Smooth muscle cell (in vitro differentiated cells): ENCODE measurements at regions not wholly inside any gene's neighbourhood (a gene's known extent, or its start where the extent isn't known, plus 50 kb on each side); places are given as distances from the start of the nearest gene placed in this dataset.

ENCODE experiments used
- DNase-seq: peaks from one replicate; lab custom pipeline; 2025; ENCODE audit not compliant: unreplicated experiment; lab: John Stamatoyannopoulos, UW
- H2AFZ ChIP-seq: fragments of 200-600 bp; sonication (generic); 2 replicates; pipeline ENCODE4 v1.6.0; 2016; ENCODE audit warnings: antibody characterized with exemption, low read depth, mild to moderate bottlenecking
- H3F3A ChIP-seq: fragments of 200-600 bp; sonication (generic); 2 replicates; pipeline ENCODE4 v1.6.0; 2017; ENCODE audit warnings: antibody characterized with exemption, low read depth
- H3K27ac ChIP-seq: fragments of 200-600 bp; sonication (generic); 2 replicates; pipeline ENCODE4 v1.5.1; 2016; ENCODE audit warnings: low read depth, mild to moderate bottlenecking
- H3K27me3 ChIP-seq: fragments of 200-600 bp; sonication (generic); 2 replicates; pipeline ENCODE4 v1.6.1; 2016; ENCODE audit warnings: low read depth, mild to moderate bottlenecking
- H3K36me3 ChIP-seq: fragments of 200-600 bp; sonication (generic); 2 replicates; pipeline ENCODE4 v1.5.1; 2016; ENCODE audit warnings: low read depth
- H3K4me1 ChIP-seq: fragments of 200-600 bp; sonication (generic); 2 replicates; pipeline ENCODE4 v1.5.1; 2016; ENCODE audit warnings: low read depth
- H3K4me2 ChIP-seq: fragments of 200-600 bp; sonication (generic); 2 replicates; pipeline ENCODE4 v1.6.0; 2016; ENCODE audit warnings: mild to moderate bottlenecking
- H3K4me3 ChIP-seq: fragments of 200-600 bp; sonication (generic); 2 replicates; pipeline ENCODE4 v1.5.1; 2016; ENCODE audit warnings: mild to moderate bottlenecking
- H3K79me2 ChIP-seq: fragments of 200-600 bp; sonication (generic); 2 replicates; pipeline ENCODE4 v1.6.0; 2016; ENCODE audit warnings: low read depth, mild to moderate bottlenecking
- H3K9ac ChIP-seq: fragments of 200-600 bp; sonication (generic); 2 replicates; pipeline ENCODE4 v1.6.0; 2016; ENCODE audit warnings: low read depth
- H3K9me3 ChIP-seq: fragments of 200-600 bp; sonication (generic); replicated peaks from 2 replicates; pipeline ENCODE4 v1.5.1; 2016; ENCODE audit warnings: low read depth
- H4K20me1 ChIP-seq: fragments of 200-600 bp; sonication (generic); 2 replicates; pipeline ENCODE4 v1.6.0; 2016; ENCODE audit warnings: low read depth
- WGBS: methylation state at CpG from one replicate; pipeline ENCODE4 v1.1.7; 2016; ENCODE audit warnings: low lambda C conversion rate; 5-methylcytosine and 5-hydroxymethylcytosine counted together
- TF ChIP-seq, protein P1 (sequence below): fragments of 200-600 bp; sonication (generic); IDR thresholded peaks from 2 replicates; pipeline ENCODE4 v1.5.1; 2017; ENCODE audit warnings: borderline replicate concordance, mild to moderate bottlenecking, antibody characterized with exemption; ENCODE audit not compliant: insufficient read depth, poor library complexity, severe bottlenecking

DNA sequence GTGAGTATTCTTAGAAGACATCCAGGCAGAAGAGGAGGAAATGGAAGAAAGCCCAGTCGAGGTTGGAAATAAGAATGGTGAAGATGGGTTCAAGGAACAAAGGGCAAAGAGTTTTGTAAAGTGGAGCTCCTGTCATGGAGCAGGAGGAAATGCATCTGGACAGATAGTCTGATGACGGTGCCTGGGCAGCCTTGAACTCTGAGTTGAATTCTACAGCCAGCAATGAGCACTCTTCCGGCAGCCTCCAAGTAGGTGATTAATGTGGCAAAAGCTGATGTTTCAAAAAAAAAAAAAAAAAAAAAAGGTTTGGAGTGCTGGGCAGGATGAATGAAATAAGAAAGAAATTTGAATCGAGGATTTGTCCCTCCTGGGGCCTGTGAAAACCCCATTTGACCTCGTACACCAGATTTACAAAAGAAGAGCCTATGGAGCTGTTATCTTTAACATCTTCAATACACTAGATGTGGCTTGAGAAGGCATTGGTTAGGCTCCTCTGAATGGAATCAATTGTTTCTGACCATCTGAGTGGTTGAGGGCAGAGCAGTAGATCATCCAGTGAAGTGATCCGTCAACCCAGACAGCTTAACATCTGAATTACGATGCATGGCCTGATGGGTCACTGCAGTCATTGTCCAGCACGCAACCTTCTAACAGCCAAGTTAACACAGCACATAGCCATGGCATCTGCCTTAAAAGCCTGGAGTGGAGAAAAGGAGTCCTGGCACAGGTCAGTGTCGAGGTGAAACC lies 449.7 kb downstream of the TXNL1 start:
- whole genome bisulfite sequencing = 79% methylated on average over 9 of the region's 9 CpGs
- Histone ChIP-seq H3K4me3 (no peak overlapping the region), H2AFZ (no peak overlapping the region), H3K27ac (no peak overlapping the region), H4K20me1 (no peaks in the 10 kb centered on the region), H3F3A (no peaks in the 10 kb centered on the region), H3K79me2 (no peaks in the 10 kb centered on the region), H3K27me3 (no peaks in the 10 kb centered on the region), H3K9me3 (no peaks in the 10 kb centered on the region), H3K4me2 (no peak overlapping the region), H3K4me1 (no peaks in the 10 kb centered on the region), H3K9ac (no peak overlapping the region), H3K36me3 (no peaks in the 10 kb centered on the region)
- no peak for DNase-seq
- TF ChIP-seq, protein P1, sequence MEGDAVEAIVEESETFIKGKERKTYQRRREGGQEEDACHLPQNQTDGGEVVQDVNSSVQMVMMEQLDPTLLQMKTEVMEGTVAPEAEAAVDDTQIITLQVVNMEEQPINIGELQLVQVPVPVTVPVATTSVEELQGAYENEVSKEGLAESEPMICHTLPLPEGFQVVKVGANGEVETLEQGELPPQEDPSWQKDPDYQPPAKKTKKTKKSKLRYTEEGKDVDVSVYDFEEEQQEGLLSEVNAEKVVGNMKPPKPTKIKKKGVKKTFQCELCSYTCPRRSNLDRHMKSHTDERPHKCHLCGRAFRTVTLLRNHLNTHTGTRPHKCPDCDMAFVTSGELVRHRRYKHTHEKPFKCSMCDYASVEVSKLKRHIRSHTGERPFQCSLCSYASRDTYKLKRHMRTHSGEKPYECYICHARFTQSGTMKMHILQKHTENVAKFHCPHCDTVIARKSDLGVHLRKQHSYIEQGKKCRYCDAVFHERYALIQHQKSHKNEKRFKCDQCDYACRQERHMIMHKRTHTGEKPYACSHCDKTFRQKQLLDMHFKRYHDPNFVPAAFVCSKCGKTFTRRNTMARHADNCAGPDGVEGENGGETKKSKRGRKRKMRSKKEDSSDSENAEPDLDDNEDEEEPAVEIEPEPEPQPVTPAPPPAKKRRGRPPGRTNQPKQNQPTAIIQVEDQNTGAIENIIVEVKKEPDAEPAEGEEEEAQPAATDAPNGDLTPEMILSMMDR = no peak

- Histone ChIP-seq H4K20me1 (no peaks in the 10 kb centered on the region), H3K9ac (no peak overlapping the region), H3K27me3 (no peaks in the 10 kb centered on the region), H3K79me2 (no peaks in the 10 kb centered on the region), H3K4me2 (no peak overlapping the region), H3K4me1 (no peaks in the 10 kb centered on the region), H3K27ac (no peak overlapping the region), H2AFZ (no peak overlapping the region), H3K9me3 (no peaks in the 10 kb centered on the region), H3K36me3 (no peaks in the 10 kb centered on the region), H3F3A (no peaks in the 10 kb centered on the region), H3K4me3 (no peak overlapping the region)
- no peak for DNase-seq
- 89% methylated on average over 2 of the region's 2 CpGs for WGBS
- TF ChIP-seq, protein P1 = no peak
Observed at GRCh38 chr18:56186319-56186718, 452.1 kb downstream of the TXNL1 start.

DNA sequence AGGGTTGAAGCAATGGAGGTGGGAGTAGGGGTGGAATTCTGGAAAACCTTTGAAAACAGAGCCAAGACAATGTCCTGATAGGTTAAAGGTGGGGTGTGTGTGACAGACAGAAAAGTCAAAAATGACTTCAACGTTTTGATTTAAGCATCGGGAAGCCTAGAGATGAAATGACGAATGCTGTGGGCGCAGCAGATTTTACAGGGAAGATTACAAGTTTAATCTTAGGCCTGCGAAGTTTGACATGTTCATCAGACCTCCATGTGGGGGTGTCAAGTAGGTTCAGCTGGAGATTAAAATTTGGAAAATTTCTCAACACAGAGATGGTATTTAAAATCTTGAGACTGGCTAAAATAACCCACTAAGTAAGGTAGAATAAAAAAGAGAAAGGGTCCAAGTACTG lies 453.3 kb downstream of the TXNL1 start:
- no peak for DNase-seq
- H3K36me3 ChIP-seq = no peaks in the 10 kb centered on the region
- no peaks in the 10 kb centered on the region for H3K9me3 ChIP-seq
- whole genome bisulfite sequencing = 96% methylated on average over 5 of the region's 5 CpGs
- H3K27ac ChIP-seq = no peak overlapping the region
- H2AFZ ChIP-seq = no peak overlapping the region
- H4K20me1 ChIP-seq = no peaks in the 10 kb centered on the region
- no peaks in the 10 kb centered on the region for H3K4me1 ChIP-seq
- H3K9ac ChIP-seq = no peak overlapping the region
- no peaks in the 10 kb centered on the region for H3K27me3 ChIP-seq
- TF ChIP-seq, protein P1 = no peak
- no peaks in the 10 kb centered on the region for H3F3A ChIP-seq
- H3K4me2 ChIP-seq = no peak overlapping the region
- no peak overlapping the region for H3K4me3 ChIP-seq
- no peaks in the 10 kb centered on the region for H3K79me2 ChIP-seq

DNA sequence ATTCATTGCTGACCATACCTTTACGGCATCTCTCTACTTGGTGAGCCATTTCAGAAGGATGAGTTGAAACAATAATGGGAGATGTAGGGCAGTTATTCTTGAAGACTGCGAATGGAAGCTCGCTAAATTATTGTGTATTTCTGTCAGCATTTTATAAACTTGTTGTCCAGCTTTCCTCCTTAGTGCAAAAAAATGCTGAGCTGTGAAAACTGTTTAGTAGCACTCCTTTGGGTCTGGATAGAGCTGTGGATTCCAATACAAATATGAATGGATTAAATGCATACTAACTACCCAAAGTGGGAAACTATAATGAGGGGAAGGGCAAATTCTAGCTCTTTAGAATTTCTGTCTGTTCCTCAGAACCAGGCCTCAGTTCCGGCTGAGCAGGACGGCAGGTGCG lies 461.6 kb downstream of the TXNL1 start:
- Histone ChIP-seq H3K4me2 (no peak overlapping the region), H3F3A (no peaks in the 10 kb centered on the region), H4K20me1 (no peaks in the 10 kb centered on the region), H3K36me3 (no peaks in the 10 kb centered on the region), H3K79me2 (no peaks in the 10 kb centered on the region), H3K9ac (no peak overlapping the region), H3K4me1 (no peaks in the 10 kb centered on the region), H3K27me3 (no peaks in the 10 kb centered on the region), H3K27ac (no peak overlapping the region), H3K4me3 (no peak overlapping the region), H3K9me3 (no peaks in the 10 kb centered on the region), H2AFZ (no peak overlapping the region)
- TF ChIP-seq, protein P1 = no peak
- DNase-seq = no peak
- WGBS = 96% methylated on average over 6 of the region's 6 CpGs
